Caco-2 (cell line): ENCODE measurements at regions not wholly inside any gene's neighbourhood (a gene's known extent, or its start where the extent isn't known, plus 50 kb on each side); places are given as distances from the start of the nearest gene placed in this dataset.
"Not testable (repeated sequence)": the region's sequence is repeated elsewhere in the genome, so short reads cannot be mapped to it uniquely, and the experiment has no call there.

Experiments
- BruUV-seq: library from RNA; stranded (reverse); fragments of 400-500 nt; replicated peaks from 2 replicates; lab custom pipeline; 2021; lab: Mats Ljungman, UMichigan
- CTCF ChIA-PET: fragments of 300-600 bp; sonication (Branson Sonifier 250); formaldehyde crosslinking; loops from one replicate; lab custom pipeline; 2022; ENCODE audit warnings: antibody characterized with exemption; lab: Charles Lee
- POLR2A ChIA-PET: fragments of 300-600 bp; sonication (Branson Sonifier 250); formaldehyde crosslinking; loops from one replicate; lab custom pipeline; 2022; ENCODE audit warnings: antibody characterized with exemption; lab: Charles Lee
- DNase-seq, 2 experiments: peaks; one replicate each; pipeline versions ENCODE4 v3.0.0 to v3.0.0-alpha.2; 2020 to 2022
- H3K27me3 ChIP-seq: replicated peaks from 2 replicates; pipeline ENCODE4 v1.6.0; 2011; ENCODE audit warnings: low read length; ENCODE audit not compliant: control insufficient read depth, insufficient read depth
- H3K36me3 ChIP-seq: 2 replicates; pipeline ENCODE4 v1.5.1; 2011; ENCODE audit warnings: low read length; ENCODE audit not compliant: control insufficient read depth, insufficient read depth
- H3K4me1 ChIP-seq: fragments of 250-450 bp; sonication (Bioruptor Pico); 2 replicates; pipeline ENCODE4 v1.5.1; 2020; ENCODE audit warnings: mild to moderate bottlenecking
- H3K4me3 ChIP-seq: 2 replicates; pipeline ENCODE4 v1.5.1; 2011; ENCODE audit warnings: low read depth, mild to moderate bottlenecking, control low read depth, low read length
- H3K9me3 ChIP-seq: fragments of 250-450 bp; sonication (Bioruptor Pico); 2 replicates; pipeline ENCODE4 v1.5.1; 2020; ENCODE audit warnings: mild to moderate bottlenecking, moderate library complexity
- H3K27ac Mint-ChIP-seq: one replicate; pipeline ENCODE4 v1.8.0; 2022; ENCODE audit warnings: mixed read lengths; ENCODE audit not compliant: unreplicated experiment
- H3K27me3 Mint-ChIP-seq: one replicate; pipeline ENCODE4 v1.8.0; 2022; ENCODE audit warnings: mixed read lengths; ENCODE audit not compliant: insufficient read depth, unreplicated experiment
- H3K36me3 Mint-ChIP-seq: one replicate; pipeline ENCODE4 v1.8.0; 2022; ENCODE audit warnings: mild to moderate bottlenecking, mixed read lengths; ENCODE audit not compliant: insufficient read depth, unreplicated experiment
- H3K4me1 Mint-ChIP-seq: one replicate; pipeline ENCODE4 v1.8.0; 2022; ENCODE audit warnings: low read depth, mixed read lengths; ENCODE audit not compliant: unreplicated experiment
- H3K4me3 Mint-ChIP-seq: one replicate; pipeline ENCODE4 v1.8.0; 2022; ENCODE audit warnings: mild to moderate bottlenecking, moderate library complexity, mixed read lengths; ENCODE audit not compliant: unreplicated experiment
- H3K9me3 Mint-ChIP-seq: one replicate; pipeline ENCODE4 v1.8.0; 2022; ENCODE audit warnings: mixed read lengths; ENCODE audit not compliant: unreplicated experiment
- CTCF ChIP-seq, 2 experiments: fragments of 200-600 bp in 1 of 2; IDR thresholded peaks; 1 replicate in 1 of 2; 2 replicates in 1 of 2; pipeline versions ENCODE4 v1.5.1 to v1.8.0; 2011 to 2022; ENCODE audit warnings: antibody characterized with exemption in 1 of 2, control low read depth in 1 of 2, inconsistent platforms in 1 of 2, low read depth in 1 of 2, low read length in 1 of 2, mild to moderate bottlenecking in 1 of 2, moderate library complexity in 1 of 2; ENCODE audit not compliant: insufficient read depth in 1 of 2, severe bottlenecking in 1 of 2, unreplicated experiment in 1 of 2
- intact Hi-C: fragments of 100-400 bp; cut with micrococcal nuclease; formaldehyde crosslinking; loops from one replicate; pipeline ENCODE4 v1.10.0; 2022; ENCODE audit not compliant: unreplicated experiment

GRCh38 chr4:146104541-146104940 lies 71.0 kb upstream of the LSM6 start:
- Mint-ChIP-seq H3K27me3 (no peaks in the 10 kb centered on the region), H3K27ac (no peak overlapping the region), H3K4me3 (no peak overlapping the region), H3K9me3 (no peaks in the 10 kb centered on the region), H3K4me1 (no peaks in the 10 kb centered on the region), H3K36me3 (no peaks in the 10 kb centered on the region)
- POLR2A ChIA-PET: no interaction called here
- CTCF ChIA-PET: interaction anchor here (1.6 kb wide), 1 partner anchor 9 kb away, joined by 3 read pairs; no protein-coding TSS in a partner anchor
- Histone ChIP-seq H3K36me3 (no peaks in the 10 kb centered on the region), H3K4me1 (no peaks in the 10 kb centered on the region), H3K4me3 (no peak overlapping the region), H3K9me3 (no peaks in the 10 kb centered on the region), H3K27me3 (no peaks in the 10 kb centered on the region)
- DNase-seq: no peak
- intact Hi-C loops: no loop called here
- BruUV-seq: no TSS peak
- TF ChIP-seq CTCF (IDR thresholded peaks at IDR 0.05; ENCODE audit: insufficient read depth in 1 of 2, low read depth in 1 of 2, low read length in 1 of 2, severe bottlenecking in 1 of 2, unreplicated experiment in 1 of 2): no peak

GRCh38 chr4:146104052-146104451 lies 71.5 kb upstream of the LSM6 start:
- H3K27me3 ChIP-seq, H3K4me1 ChIP-seq, H3K27me3 Mint-ChIP-seq, H3K9me3 Mint-ChIP-seq, H3K9me3 ChIP-seq, POLR2A ChIA-PET, H3K4me3 ChIP-seq, intact Hi-C loops, H3K4me1 Mint-ChIP-seq, BruUV-seq, H3K36me3 ChIP-seq, DNase-seq, H3K36me3 Mint-ChIP-seq, H3K4me3 Mint-ChIP-seq, H3K27ac Mint-ChIP-seq: not testable (repeated sequence)
- CTCF ChIA-PET: interaction anchor here (1.6 kb wide), 1 partner anchor 9 kb away, joined by 3 read pairs; no protein-coding TSS in a partner anchor

GRCh38 chr4:146099585-146099984 lies 75.9 kb upstream of the LSM6 start:
- Histone ChIP-seq H3K36me3 (no peaks in the 10 kb centered on the region), H3K4me1 (no peaks in the 10 kb centered on the region), H3K9me3 (no peaks in the 10 kb centered on the region), H3K4me3 (no peak overlapping the region), H3K27me3 (no peaks in the 10 kb centered on the region)
- no peak for DNase-seq
- no peaks in the 10 kb centered on the region for H3K4me1 Mint-ChIP-seq
- no peak overlapping the region for H3K4me3 Mint-ChIP-seq
- H3K27ac Mint-ChIP-seq: no peak overlapping the region
- peaks cover 8% of the 10 kb centered on the region for H3K27me3 Mint-ChIP-seq
- no TSS peak for BruUV-seq
- intact Hi-C loops: loop anchor here (10.0 kb wide), 2 partner anchors 95 to 235 kb away; no protein-coding TSS in a partner anchor
- ChIA-PET CTCF (no interaction called here), POLR2A (no interaction called here)
- no peak for TF ChIP-seq CTCF (IDR thresholded peaks at IDR 0.05; ENCODE audit: insufficient read depth in 1 of 2, low read depth in 1 of 2, low read length in 1 of 2, severe bottlenecking in 1 of 2, unreplicated experiment in 1 of 2)
- H3K36me3 Mint-ChIP-seq: no peaks in the 10 kb centered on the region
- no peaks in the 10 kb centered on the region for H3K9me3 Mint-ChIP-seq

GRCh38 chr4:146098978-146099377 lies 76.5 kb upstream of the LSM6 start:
- no peak for TF ChIP-seq CTCF (IDR thresholded peaks at IDR 0.05; ENCODE audit: insufficient read depth in 1 of 2, low read depth in 1 of 2, low read length in 1 of 2, severe bottlenecking in 1 of 2, unreplicated experiment in 1 of 2)
- H3K4me3 Mint-ChIP-seq: no peak overlapping the region
- Histone ChIP-seq H3K4me1 (no peaks in the 10 kb centered on the region), H3K9me3 (no peaks in the 10 kb centered on the region), H3K27me3 (no peaks in the 10 kb centered on the region), H3K4me3 (no peak overlapping the region), H3K36me3 (no peaks in the 10 kb centered on the region)
- no peak for DNase-seq
- BruUV-seq: no TSS peak
- H3K27ac Mint-ChIP-seq: no peak overlapping the region
- no peaks in the 10 kb centered on the region for H3K9me3 Mint-ChIP-seq
- intact Hi-C loops: loop anchor here (10.0 kb wide), 2 partner anchors 96 to 236 kb away; no protein-coding TSS in a partner anchor
- CTCF ChIA-PET: no interaction called here
- no peaks in the 10 kb centered on the region for H3K4me1 Mint-ChIP-seq
- H3K36me3 Mint-ChIP-seq: no peaks in the 10 kb centered on the region
- POLR2A ChIA-PET: no interaction called here
- peaks cover 8% of the 10 kb centered on the region for H3K27me3 Mint-ChIP-seq
